SJCRH30 (cell line): ENCODE measurements at regions not wholly inside any gene's neighbourhood (a gene's known extent, or its start where the extent isn't known, plus 50 kb on each side); places are given as distances from the start of the nearest gene placed in this dataset.
"Not testable (repeated sequence)": the region's sequence is repeated elsewhere in the genome, so short reads cannot be mapped to it uniquely, and the experiment has no call there.

Experiments used
- DNase-seq, 2 experiments: peaks; one replicate each; pipeline ENCODE4 v3.0.0-alpha.2; 2015 to 2020
- H3K27ac ChIP-seq: fragments of 250-450 bp; sonication (Bioruptor Pico); 2 replicates; pipeline ENCODE4 v1.5.1; 2020; ENCODE audit warnings: mild to moderate bottlenecking, moderate library complexity
- H3K27me3 ChIP-seq: fragments of 250-450 bp; sonication (Bioruptor Pico); 2 replicates; pipeline ENCODE4 v1.5.1; 2020; ENCODE audit warnings: mild to moderate bottlenecking, moderate library complexity
- H3K36me3 ChIP-seq: fragments of 250-450 bp; sonication (Bioruptor Pico); 2 replicates; pipeline ENCODE4 v1.5.1; 2020; ENCODE audit warnings: mild to moderate bottlenecking, moderate library complexity
- H3K4me1 ChIP-seq: fragments of 250-450 bp; sonication (Bioruptor Pico); 2 replicates; pipeline ENCODE4 v1.5.1; 2020; ENCODE audit warnings: mild to moderate bottlenecking, moderate library complexity
- H3K4me3 ChIP-seq: fragments of 250-450 bp; sonication (Bioruptor Pico); 2 replicates; pipeline ENCODE4 v1.5.1; 2020; ENCODE audit warnings: mild to moderate bottlenecking, moderate library complexity
- H3K9me3 ChIP-seq: fragments of 250-450 bp; sonication (Bioruptor Pico); replicated peaks from 2 replicates; pipeline ENCODE4 v1.5.1; 2020; ENCODE audit warnings: mild to moderate bottlenecking, moderate library complexity

- DNase-seq: no peak
- Histone ChIP-seq H3K9me3 (no peaks in the 10 kb centered on the region), H3K36me3 (no peaks in the 10 kb centered on the region), H3K27ac (no peak overlapping the region), H3K4me3 (no peak overlapping the region), H3K27me3 (no peaks in the 10 kb centered on the region), H3K4me1 (peaks cover 3% of the 10 kb centered on the region; the same call in 1 of the 2 replicates)
These were observed 422.6 kb downstream of the AMY1C start for GRCh38 chr1:104172243-104172681.

- Histone ChIP-seq H3K27ac (no peak overlapping the region), H3K9me3 (no peaks in the 10 kb centered on the region), H3K4me3 (no peak overlapping the region), H3K4me1 (no peaks in the 10 kb centered on the region), H3K36me3 (no peaks in the 10 kb centered on the region), H3K27me3 (peaks cover 5% of the 10 kb centered on the region; the same call in 1 of the 2 replicates)
- DNase-seq: no peak
These were observed 432.6 kb downstream of the AMY1C start for GRCh38 chr1:104182251-104182650.

GRCh38 chr1:104189207-104189606, 439.5 kb downstream of the AMY1C start:
- no peak overlapping the region for H3K4me3 ChIP-seq
- H3K27me3 ChIP-seq: peaks cover 5% of the 10 kb centered on the region; the same call in 1 of the 2 replicates
- H3K9me3 ChIP-seq: no peaks in the 10 kb centered on the region
- DNase-seq: no peak
- no peaks in the 10 kb centered on the region for H3K4me1 ChIP-seq
- H3K27ac ChIP-seq: no peak overlapping the region
- H3K36me3 ChIP-seq: no peaks in the 10 kb centered on the region

GRCh38 chr1:104190821-104191220, 441.1 kb downstream of the AMY1C start:
- no peaks in the 10 kb centered on the region for H3K36me3 ChIP-seq
- H3K27ac ChIP-seq: no peak overlapping the region
- no peaks in the 10 kb centered on the region for H3K9me3 ChIP-seq
- no peak for DNase-seq
- H3K27me3 ChIP-seq: no peaks in the 10 kb centered on the region
- H3K4me3 ChIP-seq: no peak overlapping the region
- H3K4me1 ChIP-seq: no peaks in the 10 kb centered on the region

- no peaks in the 10 kb centered on the region for H3K27me3 ChIP-seq
- no peaks in the 10 kb centered on the region for H3K9me3 ChIP-seq
- H3K4me1 ChIP-seq: no peaks in the 10 kb centered on the region
- H3K27ac ChIP-seq: no peak overlapping the region
- no peak for DNase-seq
- no peaks in the 10 kb centered on the region for H3K36me3 ChIP-seq
- no peak overlapping the region for H3K4me3 ChIP-seq
These were observed 445.7 kb downstream of the AMY1C start for GRCh38 chr1:104195395-104195794.

GRCh38 chr1:104196136-104196535, 446.4 kb downstream of the AMY1C start:
- Histone ChIP-seq H3K27me3 (no peaks in the 10 kb centered on the region), H3K36me3 (no peaks in the 10 kb centered on the region), H3K4me3 (no peak overlapping the region), H3K4me1 (no peaks in the 10 kb centered on the region), H3K27ac (no peak overlapping the region), H3K9me3 (no peaks in the 10 kb centered on the region)
- DNase-seq: no peak

- Histone ChIP-seq H3K36me3 (no peaks in the 10 kb centered on the region), H3K27me3 (no peaks in the 10 kb centered on the region), H3K4me1 (no peaks in the 10 kb centered on the region), H3K4me3 (no peak overlapping the region), H3K27ac (no peak overlapping the region), H3K9me3 (no peaks in the 10 kb centered on the region)
- DNase-seq: no peak
These were observed 447.8 kb downstream of the AMY1C start for GRCh38 chr1:104197516-104197915.

- Histone ChIP-seq H3K4me1 (no peaks in the 10 kb centered on the region), H3K27ac (no peak overlapping the region), H3K27me3 (no peaks in the 10 kb centered on the region), H3K4me3 (no peak overlapping the region), H3K36me3 (no peaks in the 10 kb centered on the region), H3K9me3 (no peaks in the 10 kb centered on the region)
- DNase-seq: no peak
These were observed 462.5 kb downstream of the AMY1C start for GRCh38 chr1:104212239-104212638.

- H3K36me3 ChIP-seq: not testable (repeated sequence)
These were observed 467.8 kb downstream of the AMY1C start for GRCh38 chr1:104217395-104217986.

GRCh38 chr1:104229860-104230259, 480.2 kb downstream of the AMY1C start:
- Histone ChIP-seq H3K4me1 (no peaks in the 10 kb centered on the region), H3K9me3 (no peaks in the 10 kb centered on the region), H3K27ac (no peak overlapping the region), H3K36me3 (no peaks in the 10 kb centered on the region), H3K4me3 (no peak overlapping the region), H3K27me3 (no peaks in the 10 kb centered on the region)
- no peak for DNase-seq

More at GRCh38 chr1:104217395-104217986, 467.8 kb downstream of the AMY1C start:
- not testable (repeated sequence) for H3K9me3 ChIP-seq, H3K4me3 ChIP-seq, H3K27ac ChIP-seq, H3K27me3 ChIP-seq, DNase-seq, H3K4me1 ChIP-seq

GRCh38 chr1:104231676-104232075, 482.0 kb downstream of the AMY1C start:
- DNase-seq: no peak
- Histone ChIP-seq H3K27me3 (no peaks in the 10 kb centered on the region), H3K9me3 (no peaks in the 10 kb centered on the region), H3K4me1 (no peaks in the 10 kb centered on the region), H3K36me3 (no peaks in the 10 kb centered on the region), H3K27ac (no peak overlapping the region), H3K4me3 (no peak overlapping the region)

GRCh38 chr1:104235141-104235540, 485.4 kb downstream of the AMY1C start:
- no peak overlapping the region for H3K4me3 ChIP-seq
- H3K9me3 ChIP-seq: no peaks in the 10 kb centered on the region
- no peak for DNase-seq
- no peaks in the 10 kb centered on the region for H3K4me1 ChIP-seq
- H3K27me3 ChIP-seq: no peaks in the 10 kb centered on the region
- no peak overlapping the region for H3K27ac ChIP-seq
- no peaks in the 10 kb centered on the region for H3K36me3 ChIP-seq

GRCh38 chr1:104238991-104239390, 489.3 kb downstream of the AMY1C start:
- Histone ChIP-seq H3K9me3 (no peaks in the 10 kb centered on the region), H3K4me3 (no peak overlapping the region), H3K4me1 (no peaks in the 10 kb centered on the region), H3K27ac (no peak overlapping the region), H3K36me3 (no peaks in the 10 kb centered on the region), H3K27me3 (no peaks in the 10 kb centered on the region)
- DNase-seq: no peak

- Histone ChIP-seq H3K4me1 (no peaks in the 10 kb centered on the region), H3K9me3 (no peaks in the 10 kb centered on the region), H3K27ac (no peak overlapping the region), H3K36me3 (no peaks in the 10 kb centered on the region), H3K27me3 (no peaks in the 10 kb centered on the region), H3K4me3 (no peak overlapping the region)
- no peak for DNase-seq
These were observed 498.7 kb downstream of the AMY1C start for GRCh38 chr1:104248385-104248784.

- H3K27me3 ChIP-seq: no peaks in the 10 kb centered on the region
- DNase-seq: no peak
- H3K4me3 ChIP-seq: no peak overlapping the region
- no peak overlapping the region for H3K27ac ChIP-seq
- no peaks in the 10 kb centered on the region for H3K36me3 ChIP-seq
- H3K9me3 ChIP-seq: no peaks in the 10 kb centered on the region
- no peaks in the 10 kb centered on the region for H3K4me1 ChIP-seq
These were observed 509.8 kb downstream of the AMY1C start for GRCh38 chr1:104259481-104259880.

- H3K4me1 ChIP-seq, DNase-seq, H3K36me3 ChIP-seq, H3K27ac ChIP-seq, H3K4me3 ChIP-seq, H3K9me3 ChIP-seq, H3K27me3 ChIP-seq: not testable (repeated sequence)
These were observed 513.4 kb downstream of the AMY1C start for GRCh38 chr1:104263110-104263509.
